Right lobe of liver (tissue), 6 donors: ENCODE measurements at regions not wholly inside any gene's neighbourhood (a gene's known extent, or its start where the extent isn't known, plus 50 kb on each side); places are given as distances from the start of the nearest gene placed in this dataset.

ENCODE experiments used
- ATAC-seq, 4 donors: fragments of 200-7000 bp; cut with Tn5 transposase; one replicate each; pipeline ENCODE4 v1.9.1; 2020; ENCODE audit warnings: mild to moderate bottlenecking in 4 of 4, moderate library complexity in 4 of 4
- DNase-seq, 3 donors: peaks; one replicate each; pipeline ENCODE4 v3.0.0-alpha.2; 2020
- H3K27ac ChIP-seq, 3 donors: fragments of 200-600 bp; one replicate each; pipeline ENCODE4 v1.8.0; 2022
- H3K27me3 ChIP-seq, 2 donors: fragments of 200-600 bp; one replicate each; pipeline ENCODE4 v1.8.0; 2022
- H3K36me3 ChIP-seq, 4 donors: fragments of 200-600 bp; sonication (generic) in 1 of 4; one replicate each; pipeline versions ENCODE4 v1.5.1 to v1.8.0; 2017 to 2022; ENCODE audit warnings: control low read depth in 1 of 4
- H3K4me1 ChIP-seq, 4 donors: fragments of 200-600 bp; sonication (generic) in 1 of 4; one replicate each; pipeline versions ENCODE4 v1.5.1 to v1.8.0; 2017 to 2022; ENCODE audit warnings: control low read depth in 1 of 4
- H3K4me3 ChIP-seq, 3 donors: fragments of 200-600 bp; one replicate each; pipeline ENCODE4 v1.8.0; 2022
- H3K9me3 ChIP-seq, 4 donors: fragments of 200-600 bp; sonication (generic) in 1 of 4; one replicate each; pipeline versions ENCODE4 v1.5.1 to v1.8.0; 2017 to 2022; ENCODE audit warnings: control low read depth in 1 of 4
- POLR2A ChIP-seq: fragments of 450-650 bp; IDR thresholded peaks from one replicate; pipeline ENCODE4 v1.6.1; 2017; ENCODE audit warnings: antibody characterized with exemption, mild to moderate bottlenecking
- WGBS: methylation state at CpG from one replicate; pipeline ENCODE4 v1.1.6; 2018; ENCODE audit warnings: low coverage, low lambda C conversion rate; ENCODE audit not compliant: insufficient coverage; ENCODE audit errors: missing lambda C conversion rate; 5-methylcytosine and 5-hydroxymethylcytosine counted together
- intact Hi-C, 2 donors: fragments of 100-400 bp; cut with DNase I; formaldehyde crosslinking; loops; one replicate each; pipeline versions ENCODE4 v1.11.2 to v1.14.1; 2022
- TF ChIP-seq, protein P1 (sequence below), 4 donors: fragments of 200-600 bp in 3 of 4; fragments of 450-650 bp in 1 of 4; IDR thresholded peaks; one replicate each; pipeline versions ENCODE4 v1.5.1 to v1.8.0; 2016 to 2022; ENCODE audit warnings: antibody characterized with exemption in 4 of 4, mild to moderate bottlenecking in 2 of 4
- donor health status: DM: no; HTN: yes; CAD: no.
- donor health status: DM: no; HTN: no; CAD: no.
- donor health status: DM: no; HTN: no; CAD: no.
- donor health status: DM: no; HTN: yes; CAD: no.
- donor health status: DM: no; HTN: yes; CAD: no.

GRCh38 chr7:22577470-22578001 lies 77.5 kb upstream of the STEAP1B start:
- ATAC-seq, result peak; percentile 92 to 96 (median 94)
- Histone ChIP-seq H3K9me3 (no peaks in the 10 kb centered on the region), H3K27ac (peak overlapping the region in 2 of 3 donors; percentile 23 to 38), H3K4me3 (no peak overlapping the region), H3K36me3 (no peaks in the 10 kb centered on the region), H3K4me1 (peaks cover 0 to 19% (median 8%) of the 10 kb centered on the region in 4 donors), H3K27me3 (no peaks in the 10 kb centered on the region)
- intact Hi-C loops, result no loop called here
- 4% methylated on average over 6 of the region's 6 CpGs for WGBS
- TF ChIP-seq, protein P1, sequence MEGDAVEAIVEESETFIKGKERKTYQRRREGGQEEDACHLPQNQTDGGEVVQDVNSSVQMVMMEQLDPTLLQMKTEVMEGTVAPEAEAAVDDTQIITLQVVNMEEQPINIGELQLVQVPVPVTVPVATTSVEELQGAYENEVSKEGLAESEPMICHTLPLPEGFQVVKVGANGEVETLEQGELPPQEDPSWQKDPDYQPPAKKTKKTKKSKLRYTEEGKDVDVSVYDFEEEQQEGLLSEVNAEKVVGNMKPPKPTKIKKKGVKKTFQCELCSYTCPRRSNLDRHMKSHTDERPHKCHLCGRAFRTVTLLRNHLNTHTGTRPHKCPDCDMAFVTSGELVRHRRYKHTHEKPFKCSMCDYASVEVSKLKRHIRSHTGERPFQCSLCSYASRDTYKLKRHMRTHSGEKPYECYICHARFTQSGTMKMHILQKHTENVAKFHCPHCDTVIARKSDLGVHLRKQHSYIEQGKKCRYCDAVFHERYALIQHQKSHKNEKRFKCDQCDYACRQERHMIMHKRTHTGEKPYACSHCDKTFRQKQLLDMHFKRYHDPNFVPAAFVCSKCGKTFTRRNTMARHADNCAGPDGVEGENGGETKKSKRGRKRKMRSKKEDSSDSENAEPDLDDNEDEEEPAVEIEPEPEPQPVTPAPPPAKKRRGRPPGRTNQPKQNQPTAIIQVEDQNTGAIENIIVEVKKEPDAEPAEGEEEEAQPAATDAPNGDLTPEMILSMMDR (IDR thresholded peaks at IDR 0.05), result no peak
- TF ChIP-seq POLR2A, result no peak
- peak in 1 of 3 donors; percentile 62 for DNase-seq

DNA sequence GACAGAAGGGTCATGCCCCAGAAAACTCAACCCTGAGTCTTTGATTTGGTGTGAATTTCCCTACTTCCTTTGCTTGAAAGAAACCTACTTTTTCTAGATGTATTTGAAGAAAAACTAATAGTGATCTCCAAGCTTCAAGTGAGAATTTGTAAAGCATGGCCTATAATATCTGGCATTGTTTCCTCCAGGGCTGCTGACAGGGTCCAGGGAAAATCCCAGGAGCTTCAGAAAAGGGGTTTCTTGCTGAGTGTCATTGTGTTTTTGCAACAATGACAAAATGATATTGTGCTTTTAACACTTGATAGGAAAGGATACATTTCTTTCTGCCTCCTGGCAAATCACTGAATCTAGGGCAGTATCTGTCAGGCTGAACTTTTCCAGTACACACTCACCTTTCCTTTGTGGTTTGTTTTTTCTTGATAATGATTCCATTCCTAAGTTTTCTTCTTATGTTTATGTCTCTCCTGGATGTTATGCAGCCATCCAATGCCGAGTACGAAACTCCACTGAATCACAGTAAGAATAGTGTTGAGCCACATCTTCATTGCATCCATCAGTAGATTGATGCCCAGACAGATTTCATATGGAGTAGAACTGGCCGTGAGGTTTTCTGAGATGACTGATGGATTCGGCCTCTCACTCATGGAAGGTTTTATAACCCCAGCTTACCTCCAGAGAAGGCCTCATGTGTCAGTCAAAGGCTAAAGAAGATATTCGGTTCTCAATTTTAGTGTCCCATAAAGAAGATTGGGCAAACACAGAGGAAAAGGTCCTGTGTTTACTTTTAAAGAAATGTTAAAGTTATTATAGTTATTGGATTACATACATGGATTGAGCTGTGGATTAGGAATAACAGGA lies 76.9 kb upstream of the STEAP1B start:
- no peaks in the 10 kb centered on the region for H3K27me3 ChIP-seq
- H3K27ac ChIP-seq, result peak overlapping the region in 2 of 3 donors; percentile 9 to 15
- TF ChIP-seq, protein P1 (IDR thresholded peaks at IDR 0.05), result no peak
- TF ChIP-seq POLR2A, result no peak
- intact Hi-C loops, result no loop called here
- ATAC-seq (no peak), DNase-seq (no peak)
- WGBS, result 77% methylated on average over 5 of the region's 5 CpGs
- no peaks in the 10 kb centered on the region for H3K9me3 ChIP-seq
- no peaks in the 10 kb centered on the region for H3K36me3 ChIP-seq
- peaks cover 0 to 19% (median 8%) of the 10 kb centered on the region in 4 donors for H3K4me1 ChIP-seq
- H3K4me3 ChIP-seq, result no peak overlapping the region

DNA sequence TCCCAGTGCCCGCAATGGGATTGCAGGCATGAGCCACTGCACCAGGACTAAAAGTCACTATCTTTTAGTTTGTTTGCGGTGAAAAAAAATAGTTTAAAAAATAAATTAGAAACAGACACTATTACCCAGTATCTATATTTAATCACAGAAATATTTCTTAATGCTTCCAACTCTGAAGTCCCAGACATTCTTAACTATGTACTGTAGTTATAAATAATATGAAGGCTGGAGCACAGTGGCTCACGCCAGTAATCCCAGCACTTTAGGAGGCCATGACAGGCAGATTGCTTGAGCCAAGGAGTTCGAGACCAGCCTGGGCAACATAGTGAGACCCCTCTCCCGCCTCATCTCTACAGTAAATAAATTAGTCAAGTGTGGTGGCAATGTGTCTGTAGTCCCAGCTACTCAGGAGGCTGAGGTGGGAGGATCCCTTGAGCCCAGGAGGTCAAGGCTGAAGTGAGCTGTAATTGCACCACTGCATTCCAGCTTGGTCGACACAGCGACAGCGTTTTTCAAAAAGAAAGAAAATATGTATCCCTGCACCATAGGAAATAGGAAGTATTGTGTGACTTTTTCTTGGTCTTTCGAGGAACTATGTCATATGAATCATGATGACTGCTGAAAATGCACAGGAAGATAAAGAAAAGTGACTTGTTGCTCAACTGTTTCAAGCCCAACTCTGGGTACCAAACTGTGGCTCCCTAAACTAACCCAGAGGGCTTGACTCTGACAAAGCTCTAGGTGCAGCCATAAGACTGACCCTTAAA lies 74.9 kb upstream of the STEAP1B start:
- ATAC-seq (peak in 1 of 4 donors; percentile 9), DNase-seq (no peak)
- H3K27me3 ChIP-seq, result no peaks in the 10 kb centered on the region
- intact Hi-C loops, result no loop called here
- 66% methylated on average over 9 of the region's 9 CpGs for WGBS
- H3K4me3 ChIP-seq, result no peak overlapping the region
- H3K4me1 ChIP-seq, result peaks cover 0 to 19% (median 8%) of the 10 kb centered on the region in 4 donors
- no peak overlapping the region for H3K27ac ChIP-seq
- H3K9me3 ChIP-seq, result no peaks in the 10 kb centered on the region
- no peak for TF ChIP-seq POLR2A
- TF ChIP-seq, protein P1 (IDR thresholded peaks at IDR 0.05), result no peak
- H3K36me3 ChIP-seq, result no peaks in the 10 kb centered on the region

DNA sequence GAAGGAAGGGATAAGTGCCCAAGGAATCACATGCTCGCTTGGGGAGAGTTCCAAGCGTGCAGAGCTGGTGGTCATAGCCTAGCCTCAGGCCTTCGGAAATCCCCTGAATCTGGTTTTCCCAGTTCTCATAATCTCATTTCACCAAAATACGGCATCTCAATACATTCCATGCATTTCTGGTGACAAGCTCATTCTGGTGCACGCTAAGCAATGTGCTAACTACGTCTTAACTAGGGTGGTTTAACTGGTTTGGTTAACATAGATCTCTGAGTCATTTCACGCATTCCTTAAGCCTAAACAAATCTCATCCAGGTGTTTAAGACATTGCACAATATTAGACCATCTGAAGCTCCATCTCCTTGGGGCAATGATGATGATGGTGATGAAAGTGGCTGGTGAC lies 72.9 kb upstream of the STEAP1B start:
- no peak for ATAC-seq
- TF ChIP-seq, protein P1 (IDR thresholded peaks at IDR 0.05), result no peak
- no peak for TF ChIP-seq POLR2A
- H3K4me1 ChIP-seq, result peaks cover 0 to 14% (median 6%) of the 10 kb centered on the region in 4 donors
- no peaks in the 10 kb centered on the region for H3K9me3 ChIP-seq
- no peak overlapping the region for H3K4me3 ChIP-seq
- H3K27me3 ChIP-seq, result no peaks in the 10 kb centered on the region
- no peaks in the 10 kb centered on the region for H3K36me3 ChIP-seq
- DNase-seq, result no peak
- intact Hi-C loops, result no loop called here
- WGBS, result 74% methylated on average over 4 of the region's 7 CpGs
- H3K27ac ChIP-seq, result no peak overlapping the region
